K562 (cell line): ENCODE measurements at regions not wholly inside any gene's neighbourhood (a gene's known extent, or its start where the extent isn't known, plus 50 kb on each side); places are given as distances from the start of the nearest gene placed in this dataset.
A peak's percentile ranks its signal among the peaks of the same experiment; 100 is the strongest.

ENCODE experiments used
- ATF7 ChIP-seq: fragments of 450-650 bp; IDR thresholded peaks from 2 replicates; pipeline ENCODE4 v1.7.1; 2014; ENCODE audit warnings: mild to moderate bottlenecking, moderate library complexity
- CAMTA2 ChIP-seq: fragments of 250-450 bp; sonication (Bioruptor Pico); conservative IDR thresholded peaks from 2 replicates; pipeline ENCODE4 v1.5.1; 2022
- CSDE1 ChIP-seq, 2 experiments: fragments of 450-650 bp; IDR thresholded peaks; 2 replicates each; pipeline ENCODE4 v1.6.1; 2016; ENCODE audit warnings: mild to moderate bottlenecking in 1 of 2
- CXXC5 ChIP-seq: fragments of 250-450 bp; sonication (Bioruptor Pico); IDR thresholded peaks from 2 replicates; pipeline ENCODE4 v1.8.0; 2022; ENCODE audit warnings: inconsistent platforms, mild to moderate bottlenecking, moderate library complexity
- ELF1 ChIP-seq: fragments of 200-800 bp; sonication (Bioruptor generic); IDR thresholded peaks from 2 replicates; pipeline ENCODE4 v1.6.1; 2016; ENCODE audit warnings: missing genetic modification characterization, missing compliant biosample characterization
- EWSR1 ChIP-seq: fragments of 450-650 bp; IDR thresholded peaks from 2 replicates; pipeline ENCODE4 v1.6.1; 2018; ENCODE audit warnings: borderline replicate concordance, mild to moderate bottlenecking, low read depth, moderate library complexity; ENCODE audit not compliant: partially characterized antibody
- HNRNPL ChIP-seq: fragments of 200-400 bp; formaldehyde crosslinking; IDR thresholded peaks from 2 replicates; pipeline ENCODE4 v1.6.1; 2017; ENCODE audit warnings: low read depth, mild to moderate bottlenecking, low read length
- KAT2B ChIP-seq: IDR thresholded peaks from one replicate; pipeline ENCODE4 v1.6.1; 2012; ENCODE audit warnings: low read depth, mild to moderate bottlenecking, control low read depth, inconsistent platforms, low read length, moderate library complexity
- KDM4B ChIP-seq, 2 experiments: fragments of 450-650 bp in 1 of 2; sonication (generic) in 1 of 2; IDR thresholded peaks; 2 replicates each; pipeline ENCODE4 v1.6.1; 2016 to 2017; ENCODE audit warnings: borderline replicate concordance in 2 of 2, antibody characterized with exemption in 1 of 2, low read depth in 1 of 2, mild to moderate bottlenecking in 1 of 2
- KHSRP ChIP-seq: fragments of 450-650 bp; IDR thresholded peaks from 2 replicates; pipeline ENCODE4 v1.6.1; 2017
- NFXL1 ChIP-seq: fragments of 450-650 bp; formaldehyde crosslinking; IDR thresholded peaks from 2 replicates; pipeline ENCODE4 v1.4.0; 2021; ENCODE audit warnings: mild to moderate bottlenecking
- REST ChIP-seq, 2 experiments: fragments of 450-650 bp; formaldehyde crosslinking in 1 of 2; IDR thresholded peaks; 2 replicates each; pipeline versions ENCODE4 v1.4.0 to v1.6.1; 2014 to 2020; ENCODE audit warnings: mild to moderate bottlenecking in 2 of 2, borderline replicate concordance in 1 of 2, low read depth in 1 of 2
- RUNX1 ChIP-seq: sonication (generic); IDR thresholded peaks from 2 replicates; pipeline ENCODE4 v1.6.1; 2016; ENCODE audit warnings: antibody characterized with exemption, low read depth
- SMARCC2 ChIP-seq: fragments of 450-650 bp; IDR thresholded peaks from 2 replicates; pipeline ENCODE4 v1.6.1; 2017; ENCODE audit warnings: antibody characterized with exemption, moderate library complexity, mild to moderate bottlenecking, low read depth
- SP2 ChIP-seq: IDR thresholded peaks from 2 replicates; pipeline ENCODE4 v1.6.1; 2011; ENCODE audit warnings: mild to moderate bottlenecking, low read depth, low read length, moderate library complexity; ENCODE audit not compliant: poor library complexity, severe bottlenecking; ENCODE audit errors: extremely low read depth
- TAL1 ChIP-seq: fragments of 450-650 bp; IDR thresholded peaks from 2 replicates; pipeline ENCODE4 v1.6.1; 2016; ENCODE audit warnings: mild to moderate bottlenecking
- ZNF511 ChIP-seq: sonication (generic); formaldehyde crosslinking; IDR thresholded peaks from 2 replicates; pipeline ENCODE4 v1.8.0; 2022; ENCODE audit warnings: mild to moderate bottlenecking, missing genetic modification reagents
- ZNF740 ChIP-seq, 3 experiments: fragments of 200-800 bp in 1 of 3; sonication (Bioruptor generic) in 1 of 3; sonication (generic) in 1 of 3; formaldehyde crosslinking in 1 of 3; IDR thresholded peaks; 2 replicates each; pipeline versions ENCODE4 v1.6.1 to v1.8.0; 2016 to 2022; ENCODE audit warnings: mild to moderate bottlenecking in 2 of 3, missing compliant biosample characterization in 2 of 3, missing genetic modification characterization in 2 of 3, missing genetic modification reagents in 1 of 3

- peak; percentile 93; the same call in 1 of the 2 replicates for TF ChIP-seq HNRNPL
- 0 out of 2 replicates have a peak, but pooled peaks have one; percentile 54 for TF ChIP-seq CXXC5 (CRISPR knock-in tag)
- TF ChIP-seq EWSR1: no peak
- peak; percentile 22; the same call in 1 of the 2 replicates for TF ChIP-seq RUNX1
- TF ChIP-seq KHSRP: 0 out of 2 replicates have a peak, but pooled peaks have one; percentile 10
- no peak for TF ChIP-seq TAL1
- peak in 1 of 2 experiments; percentile 64; a peak in 1 of 4 replicates for TF ChIP-seq KDM4B (IDR thresholded peaks at IDR 0.05; ENCODE audit: borderline replicate concordance in 2 of 2, low read depth in 1 of 2)
- TF ChIP-seq KAT2B: no peak
- no peak for TF ChIP-seq SP2
- TF ChIP-seq ELF1 (tag): peak; percentile 69
- no peak for TF ChIP-seq NFXL1
- no peak for TF ChIP-seq SMARCC2
- peak; percentile 46; the same call in 1 of the 2 replicates for TF ChIP-seq ZNF740 (CRISPR knock-in tag; IDR thresholded peaks at IDR 0.05)
- TF ChIP-seq ZNF740 (tag; IDR thresholded peaks at IDR 0.05): no peak
- 0 out of 2 replicates have a peak, but pooled peaks have one; percentile 58 for TF ChIP-seq CAMTA2 (CRISPR knock-in tag)
- peak; percentile 82; the same call in 1 of the 2 replicates for TF ChIP-seq ZNF511 (CRISPR knock-in tag)
- no peak for TF ChIP-seq REST (IDR thresholded peaks at IDR 0.05; ENCODE audit: borderline replicate concordance)
- TF ChIP-seq REST (CRISPR knock-in tag; IDR thresholded peaks at IDR 0.05; ENCODE audit: low read depth): no peak; the same call in none of the 2 replicates
- no peak for TF ChIP-seq CSDE1 (IDR thresholded peaks at IDR 0.05)
- no peak; the same call in 1 of the 2 replicates for TF ChIP-seq ATF7
These were observed 70.9 kb downstream of the HFE start (continued) for GRCh38 chr6:26158076-26158580.
